Muscle layer of colon (tissue), 2 donors: ENCODE measurements at regions not wholly inside any gene's neighbourhood (a gene's known extent, or its start where the extent isn't known, plus 50 kb on each side); places are given as distances from the start of the nearest gene placed in this dataset.

ENCODE experiments used
- H3K27ac ChIP-seq: one replicate; pipeline ENCODE4 v1.7.0; 2013; ENCODE audit warnings: low read depth, mild to moderate bottlenecking, low read length, moderate library complexity
- H3K27me3 ChIP-seq, 2 donors: one replicate each; pipeline ENCODE4 v1.7.0; 2013; ENCODE audit warnings: low read length in 2 of 2, mild to moderate bottlenecking in 2 of 2; ENCODE audit not compliant: insufficient read depth in 2 of 2, control insufficient read depth in 1 of 2
- H3K36me3 ChIP-seq: one replicate; pipeline ENCODE4 v1.7.0; 2013; ENCODE audit warnings: mild to moderate bottlenecking, low read length; ENCODE audit not compliant: insufficient read depth
- H3K4me1 ChIP-seq: one replicate; pipeline ENCODE4 v1.7.0; 2013; ENCODE audit warnings: mild to moderate bottlenecking, low read length; ENCODE audit not compliant: insufficient read depth
- H3K4me3 ChIP-seq, 2 donors: one replicate each; pipeline ENCODE4 v1.7.0; 2013; ENCODE audit warnings: low read length in 2 of 2, low read depth in 1 of 2, mild to moderate bottlenecking in 1 of 2, moderate library complexity in 1 of 2
- H3K9ac ChIP-seq: one replicate; pipeline ENCODE4 v1.7.0; 2013; ENCODE audit warnings: low read length
- H3K9me3 ChIP-seq: one replicate; pipeline ENCODE4 v1.7.0; 2013; ENCODE audit warnings: mild to moderate bottlenecking, low read length
- donor health status: abdominal sarcoma.
- donor health status: Adenocarcinoma of cecum.

DNA sequence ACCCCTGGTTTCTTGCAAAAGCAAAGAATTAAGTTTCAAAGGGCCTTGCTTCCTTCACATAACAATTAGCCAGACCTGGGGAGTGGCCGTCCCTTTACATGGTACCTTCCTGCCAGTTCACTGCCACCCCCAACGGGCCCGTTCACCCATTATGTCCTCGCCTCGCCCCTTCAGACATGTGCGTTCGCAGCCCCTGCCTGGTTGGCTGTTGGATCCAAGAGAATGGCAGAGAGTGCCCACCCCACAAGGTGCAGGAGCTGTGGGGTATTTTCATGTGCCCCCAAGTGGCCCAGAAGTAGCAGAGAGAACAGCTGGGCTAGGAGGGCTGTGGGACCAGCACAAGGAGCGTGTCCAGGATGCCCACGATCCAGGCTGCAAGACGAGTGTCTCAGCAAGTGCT lies 422.9 kb upstream of the SULF2 start:
- H3K27me3 ChIP-seq, result no peaks in the 10 kb centered on the region
- no peaks in the 10 kb centered on the region for H3K4me1 ChIP-seq
- no peak overlapping the region for H3K9ac ChIP-seq
- H3K9me3 ChIP-seq, result no peaks in the 10 kb centered on the region
- H3K4me3 ChIP-seq, result no peak overlapping the region
- no peaks in the 10 kb centered on the region for H3K36me3 ChIP-seq
- H3K27ac ChIP-seq, result no peak overlapping the region

DNA sequence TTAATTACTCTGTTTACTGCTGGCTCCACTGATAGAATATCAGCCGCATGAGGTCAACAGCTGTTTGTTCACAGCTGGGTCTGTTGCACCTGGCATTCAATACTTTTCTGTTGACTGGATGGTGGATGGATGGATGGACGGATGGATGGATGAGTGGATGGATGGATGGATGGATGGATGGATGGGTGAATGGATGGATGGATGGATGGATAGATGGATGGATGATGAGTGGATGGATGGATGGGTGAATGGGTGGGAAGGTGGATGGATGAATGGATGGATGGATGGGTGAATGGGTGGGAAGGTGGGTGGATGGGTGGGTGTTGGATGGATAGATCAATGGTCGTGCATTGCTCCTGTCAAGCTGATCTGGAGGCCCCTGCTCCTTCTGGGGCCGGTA lies 422.2 kb upstream of the SULF2 start:
- Histone ChIP-seq H3K4me1 (no peaks in the 10 kb centered on the region), H3K27me3 (no peaks in the 10 kb centered on the region), H3K36me3 (no peaks in the 10 kb centered on the region), H3K4me3 (no peak overlapping the region), H3K9ac (no peak overlapping the region), H3K9me3 (no peaks in the 10 kb centered on the region), H3K27ac (no peak overlapping the region)

DNA sequence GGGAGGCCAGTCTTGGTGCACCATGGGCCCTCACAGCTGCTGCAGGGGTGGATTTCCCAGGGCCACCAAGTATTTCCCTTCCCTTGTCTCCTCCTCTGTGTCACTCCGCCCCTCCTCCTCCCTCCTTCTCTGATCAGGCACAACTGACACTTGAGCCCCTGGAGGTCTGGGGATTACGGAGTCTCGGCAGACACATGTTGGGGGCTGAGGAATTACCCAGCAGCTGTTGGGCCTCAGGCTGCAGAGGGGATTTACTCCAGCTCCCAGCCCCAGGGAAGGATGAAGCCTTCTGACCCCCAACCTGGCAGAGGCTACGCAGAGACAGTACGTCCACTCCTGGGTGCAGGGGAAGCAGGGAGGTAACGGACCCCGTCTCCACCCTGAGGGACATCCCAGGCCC lies 420.5 kb upstream of the SULF2 start:
- Histone ChIP-seq H3K4me1 (no peaks in the 10 kb centered on the region), H3K9ac (no peak overlapping the region), H3K27me3 (no peaks in the 10 kb centered on the region), H3K4me3 (no peak overlapping the region), H3K9me3 (no peaks in the 10 kb centered on the region), H3K27ac (no peak overlapping the region), H3K36me3 (no peaks in the 10 kb centered on the region)

DNA sequence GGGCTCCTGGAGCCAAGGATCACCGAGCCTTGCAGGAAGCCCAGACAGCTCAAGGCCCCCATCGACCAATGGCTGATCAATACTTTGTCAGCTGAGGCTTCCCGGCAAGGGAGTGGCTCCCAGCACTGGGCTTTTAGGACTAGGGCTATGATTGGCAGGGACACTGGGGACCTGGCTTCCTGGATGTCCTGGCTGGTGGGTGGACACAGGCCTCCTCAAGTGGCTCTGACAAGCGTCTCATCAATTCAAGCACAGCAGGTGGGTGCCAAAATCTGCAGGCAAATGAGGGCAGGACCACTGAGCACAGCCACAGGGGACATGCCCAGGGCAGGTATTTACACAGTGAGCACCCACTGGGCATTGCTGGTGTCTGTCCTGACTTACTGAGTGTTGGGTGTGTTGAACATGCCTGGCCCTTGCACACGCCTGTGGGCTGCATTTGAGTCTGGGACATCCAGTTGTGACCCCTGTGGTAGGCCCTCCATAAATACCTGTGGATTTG lies 420.1 kb upstream of the SULF2 start:
- Histone ChIP-seq H3K36me3 (no peaks in the 10 kb centered on the region), H3K27me3 (no peaks in the 10 kb centered on the region), H3K4me3 (no peak overlapping the region), H3K9ac (no peak overlapping the region), H3K27ac (no peak overlapping the region), H3K9me3 (no peaks in the 10 kb centered on the region), H3K4me1 (no peaks in the 10 kb centered on the region)

DNA sequence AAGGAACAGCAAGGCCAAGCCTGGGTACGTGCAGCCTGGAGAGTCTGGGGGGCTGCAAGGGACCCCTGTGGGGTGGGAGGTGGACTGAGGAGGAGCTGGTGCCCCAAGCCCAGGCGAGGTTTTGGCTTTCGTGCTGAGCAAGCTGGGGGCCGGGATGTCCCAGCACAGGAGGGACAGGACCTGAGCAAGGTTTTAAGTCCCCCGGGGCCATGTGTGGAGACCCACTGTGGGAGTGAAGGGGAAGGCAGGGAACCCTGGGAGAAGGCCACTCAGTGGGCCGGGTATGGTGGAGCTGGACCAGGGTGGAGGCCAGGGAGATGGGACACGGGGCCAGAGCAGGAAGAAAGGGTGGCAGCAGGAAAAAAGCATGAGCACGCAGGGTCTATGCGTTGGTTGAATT lies 419.2 kb upstream of the SULF2 start:
- Histone ChIP-seq H3K36me3 (no peaks in the 10 kb centered on the region), H3K27me3 (no peaks in the 10 kb centered on the region), H3K9ac (no peak overlapping the region), H3K4me3 (no peak overlapping the region), H3K27ac (no peak overlapping the region), H3K9me3 (no peaks in the 10 kb centered on the region), H3K4me1 (no peaks in the 10 kb centered on the region)

DNA sequence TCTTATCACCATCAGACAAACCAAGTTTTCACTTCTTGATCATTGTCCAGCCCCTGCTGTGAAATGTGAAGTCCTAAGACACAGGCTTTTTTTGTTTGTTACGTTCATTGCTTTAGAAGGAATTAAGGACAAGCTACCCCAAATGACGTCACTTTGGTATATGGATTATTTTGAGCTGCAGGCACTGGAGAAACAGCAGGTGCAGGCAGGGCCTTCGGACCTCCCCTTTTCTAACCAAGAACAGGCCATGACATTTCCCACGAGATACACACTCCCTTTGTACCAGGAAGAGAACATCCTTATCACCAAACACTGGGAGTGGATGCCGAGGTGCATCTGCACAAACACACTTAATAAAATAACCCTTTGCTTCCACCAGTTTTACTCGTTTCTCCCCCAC lies 418.0 kb upstream of the SULF2 start:
- Histone ChIP-seq H3K27ac (no peak overlapping the region), H3K4me1 (no peaks in the 10 kb centered on the region), H3K4me3 (no peak overlapping the region), H3K9ac (no peak overlapping the region), H3K9me3 (no peaks in the 10 kb centered on the region), H3K36me3 (no peaks in the 10 kb centered on the region), H3K27me3 (no peaks in the 10 kb centered on the region)

DNA sequence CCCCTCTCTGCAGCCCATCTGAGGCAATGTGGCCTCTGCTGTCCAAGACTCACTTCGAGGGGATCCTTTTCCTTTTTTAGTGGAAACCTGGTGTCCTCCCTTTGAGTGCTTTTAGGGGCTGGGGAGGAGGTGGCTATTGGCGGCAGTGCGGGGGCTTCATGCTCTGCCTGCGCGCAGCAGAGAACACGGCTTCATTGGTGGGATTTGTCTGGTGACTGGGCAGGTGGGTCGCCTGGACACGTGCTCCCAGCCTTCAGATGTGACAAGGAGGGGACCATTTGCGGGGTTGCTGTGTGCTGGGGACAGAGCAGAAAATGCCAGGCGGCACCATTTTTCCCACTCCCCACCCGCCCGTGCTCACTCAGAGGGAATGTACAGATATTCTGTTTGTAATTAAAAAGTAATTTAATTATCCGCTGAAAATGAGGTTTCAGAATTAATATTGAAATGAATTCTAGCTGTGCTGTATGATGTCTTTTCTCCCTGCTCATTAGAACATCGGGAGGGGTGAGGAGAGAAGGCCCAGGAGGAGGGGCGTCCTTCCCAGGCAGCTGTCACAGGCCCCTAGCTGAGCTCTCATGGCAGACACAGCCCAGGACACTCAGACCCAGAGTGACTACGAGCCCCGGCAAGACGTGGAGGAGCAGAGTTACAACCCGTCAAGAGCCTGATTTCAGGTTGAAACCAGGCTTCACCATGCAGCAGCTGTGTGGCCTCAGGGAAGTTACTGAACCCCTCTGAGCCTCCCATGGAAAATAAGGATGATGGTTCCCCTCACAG lies 417.2 kb upstream of the SULF2 start:
- no peak overlapping the region for H3K9ac ChIP-seq
- no peaks in the 10 kb centered on the region for H3K36me3 ChIP-seq
- H3K4me1 ChIP-seq, result no peaks in the 10 kb centered on the region
- no peak overlapping the region for H3K27ac ChIP-seq
- no peaks in the 10 kb centered on the region for H3K9me3 ChIP-seq
- no peaks in the 10 kb centered on the region for H3K27me3 ChIP-seq
- no peak overlapping the region for H3K4me3 ChIP-seq

DNA sequence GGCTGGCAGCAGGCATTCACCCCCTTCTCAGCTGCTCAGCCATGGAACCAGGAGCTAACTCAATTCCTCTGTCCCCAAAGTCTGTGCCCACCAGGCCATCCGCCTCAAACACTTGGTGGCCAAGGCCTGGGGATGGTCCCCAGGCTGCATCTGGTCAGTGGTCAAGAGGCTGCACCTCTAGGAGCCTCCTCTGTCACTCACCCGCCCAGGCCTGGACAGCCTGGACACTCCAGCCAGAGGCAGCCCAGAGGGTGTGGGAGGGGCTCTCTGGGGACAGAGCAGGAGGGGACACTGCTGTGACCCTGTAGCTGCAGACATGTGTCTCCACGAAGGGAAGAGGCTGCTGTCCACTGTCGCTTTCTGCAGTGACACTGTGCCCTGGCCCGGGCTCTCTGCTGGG lies 416.6 kb upstream of the SULF2 start:
- Histone ChIP-seq H3K27ac (no peak overlapping the region), H3K4me3 (no peak overlapping the region)

DNA sequence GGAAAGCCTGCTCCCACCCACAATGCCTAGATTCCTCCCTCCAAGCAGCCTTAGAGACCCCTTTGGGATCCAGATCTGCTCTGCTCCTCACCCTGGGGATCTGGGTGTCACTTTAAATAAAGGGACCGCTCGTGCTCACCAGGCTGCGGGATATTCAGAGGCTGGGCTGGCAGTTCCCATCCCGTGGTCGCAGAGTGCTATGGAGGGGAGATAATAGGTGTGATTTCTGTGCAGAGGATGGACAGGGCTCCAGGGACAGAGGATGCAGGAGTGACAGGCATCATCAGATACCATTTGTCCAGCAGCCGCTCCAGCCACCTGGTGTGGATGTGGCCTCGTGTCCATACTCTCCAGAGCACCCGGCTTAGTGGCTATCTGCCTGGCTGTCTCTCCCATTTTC lies 415.9 kb upstream of the SULF2 start:
- Histone ChIP-seq H3K9me3 (no peaks in the 10 kb centered on the region), H3K36me3 (no peaks in the 10 kb centered on the region), H3K27ac (no peak overlapping the region), H3K27me3 (no peaks in the 10 kb centered on the region), H3K4me1 (no peaks in the 10 kb centered on the region), H3K4me3 (no peak overlapping the region), H3K9ac (no peak overlapping the region)

More for the DNA sequence above, 416.6 kb upstream of the SULF2 start:
- Histone ChIP-seq H3K36me3 (no peaks in the 10 kb centered on the region), H3K9me3 (no peaks in the 10 kb centered on the region), H3K9ac (no peak overlapping the region), H3K27me3 (no peaks in the 10 kb centered on the region), H3K4me1 (no peaks in the 10 kb centered on the region)

DNA sequence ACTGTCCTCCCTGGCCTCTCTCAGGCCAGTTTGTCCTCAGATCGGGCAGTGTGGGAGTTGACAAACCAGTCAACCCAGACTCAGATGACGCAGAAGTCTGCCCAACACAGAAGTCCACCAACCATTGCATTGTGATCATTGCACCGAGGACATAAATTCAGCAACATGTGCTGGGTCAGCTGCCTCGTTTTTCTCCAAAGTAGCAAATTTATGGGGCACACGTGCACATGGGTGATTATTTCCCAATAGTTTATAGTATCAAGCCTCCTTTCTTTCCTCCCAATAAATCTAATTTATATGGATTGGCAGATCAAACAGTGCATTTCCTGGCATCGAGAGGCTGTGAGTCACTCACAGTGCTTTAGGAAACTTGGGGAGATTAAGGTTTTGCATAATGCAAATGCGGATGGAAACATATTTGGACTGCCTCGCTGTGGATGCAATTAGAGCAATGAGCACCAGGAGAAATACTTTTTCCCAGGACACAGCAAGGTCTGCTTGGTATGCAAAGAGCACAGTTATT lies 413.7 kb upstream of the SULF2 start:
- no peaks in the 10 kb centered on the region for H3K4me1 ChIP-seq
- no peak overlapping the region for H3K9ac ChIP-seq
- H3K9me3 ChIP-seq, result no peaks in the 10 kb centered on the region
- no peaks in the 10 kb centered on the region for H3K27me3 ChIP-seq
- H3K36me3 ChIP-seq, result no peaks in the 10 kb centered on the region
- H3K27ac ChIP-seq, result no peak overlapping the region
- no peak overlapping the region for H3K4me3 ChIP-seq

DNA sequence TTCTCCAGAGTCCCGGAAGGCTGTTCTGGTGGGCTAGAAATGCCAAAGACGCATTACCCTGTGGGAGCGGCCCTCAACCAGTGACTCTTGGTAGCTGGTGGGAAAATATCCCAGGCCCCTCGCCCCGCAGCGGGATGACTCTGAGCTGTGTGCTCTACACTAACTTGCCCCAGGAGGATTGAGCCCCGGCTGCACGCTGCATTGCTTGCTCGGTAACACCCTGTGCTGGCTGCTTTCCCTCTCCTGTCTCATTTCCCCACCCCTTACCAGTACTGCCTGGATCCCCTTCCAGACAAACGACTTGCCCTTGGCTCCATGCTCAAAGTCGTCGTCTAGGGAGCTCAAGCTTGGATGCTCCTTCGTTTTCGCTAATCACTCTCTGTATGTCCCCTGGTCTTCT lies 411.8 kb upstream of the SULF2 start:
- Histone ChIP-seq H3K36me3 (no peaks in the 10 kb centered on the region), H3K9ac (no peak overlapping the region), H3K4me1 (no peaks in the 10 kb centered on the region), H3K9me3 (no peaks in the 10 kb centered on the region), H3K27ac (no peak overlapping the region), H3K4me3 (no peak overlapping the region), H3K27me3 (no peaks in the 10 kb centered on the region)

DNA sequence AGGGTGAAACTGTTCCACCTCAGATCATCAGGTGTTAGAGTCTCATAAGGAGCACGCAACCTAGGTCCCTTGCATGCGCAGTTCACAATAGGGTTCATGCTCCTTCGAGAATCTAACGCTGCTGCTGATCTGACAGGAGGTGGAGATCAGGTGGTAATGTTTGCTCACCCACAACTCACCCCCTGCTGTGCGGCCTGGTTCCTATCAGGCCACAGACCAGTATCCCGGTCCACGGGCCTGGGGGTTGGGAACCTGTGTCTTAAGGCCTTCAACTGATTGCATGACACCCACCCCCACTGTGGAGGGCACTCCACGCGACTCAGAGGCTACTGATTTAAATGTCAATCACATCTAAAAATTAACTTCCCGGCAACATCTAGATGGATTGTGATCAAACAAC lies 411.2 kb upstream of the SULF2 start:
- no peak overlapping the region for H3K9ac ChIP-seq
- no peak overlapping the region for H3K27ac ChIP-seq
- no peaks in the 10 kb centered on the region for H3K4me1 ChIP-seq
- H3K27me3 ChIP-seq, result no peaks in the 10 kb centered on the region
- H3K4me3 ChIP-seq, result no peak overlapping the region
- no peaks in the 10 kb centered on the region for H3K9me3 ChIP-seq
- no peaks in the 10 kb centered on the region for H3K36me3 ChIP-seq
